ENCODE measurements at regions not wholly inside any gene's neighbourhood (a gene's known extent, or its start where the extent isn't known, plus 50 kb on each side); places are given as distances from the start of the nearest gene placed in this dataset.

DNA sequence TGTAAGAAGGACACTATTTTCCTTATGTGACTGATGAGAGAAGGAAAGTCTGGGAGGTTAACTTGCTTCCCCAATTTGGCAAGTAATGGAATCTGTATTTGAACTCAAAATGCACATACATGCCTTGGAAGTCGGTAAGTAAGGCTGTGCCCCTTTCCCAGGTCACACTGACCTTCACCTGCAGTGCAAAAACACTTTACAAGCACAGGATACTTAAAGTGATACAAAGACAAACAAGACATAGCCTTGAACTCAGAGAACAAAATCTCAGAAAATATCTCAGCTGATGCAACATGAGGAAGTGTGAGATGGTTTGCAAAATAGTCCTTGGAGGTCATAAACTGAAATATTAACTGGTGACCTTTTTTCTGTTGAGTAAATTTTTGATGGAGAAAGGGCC lies 251.1 kb downstream of the RAB38 start:
- 61 to 84% (median 73%) methylated on average over 1 of the region's 1 CpG for WGBS, 4 donors
- H3K27ac ChIP-seq, result no peak overlapping the region
- H3K36me3 ChIP-seq, result no peaks in the 10 kb centered on the region
- no peak overlapping the region for H3K4me3 ChIP-seq
- ATAC-seq (no peak), DNase-seq (no peak)
- no peak for TF ChIP-seq POLR2A (IDR thresholded peaks at IDR 0.05)
- TF ChIP-seq, protein P1, sequence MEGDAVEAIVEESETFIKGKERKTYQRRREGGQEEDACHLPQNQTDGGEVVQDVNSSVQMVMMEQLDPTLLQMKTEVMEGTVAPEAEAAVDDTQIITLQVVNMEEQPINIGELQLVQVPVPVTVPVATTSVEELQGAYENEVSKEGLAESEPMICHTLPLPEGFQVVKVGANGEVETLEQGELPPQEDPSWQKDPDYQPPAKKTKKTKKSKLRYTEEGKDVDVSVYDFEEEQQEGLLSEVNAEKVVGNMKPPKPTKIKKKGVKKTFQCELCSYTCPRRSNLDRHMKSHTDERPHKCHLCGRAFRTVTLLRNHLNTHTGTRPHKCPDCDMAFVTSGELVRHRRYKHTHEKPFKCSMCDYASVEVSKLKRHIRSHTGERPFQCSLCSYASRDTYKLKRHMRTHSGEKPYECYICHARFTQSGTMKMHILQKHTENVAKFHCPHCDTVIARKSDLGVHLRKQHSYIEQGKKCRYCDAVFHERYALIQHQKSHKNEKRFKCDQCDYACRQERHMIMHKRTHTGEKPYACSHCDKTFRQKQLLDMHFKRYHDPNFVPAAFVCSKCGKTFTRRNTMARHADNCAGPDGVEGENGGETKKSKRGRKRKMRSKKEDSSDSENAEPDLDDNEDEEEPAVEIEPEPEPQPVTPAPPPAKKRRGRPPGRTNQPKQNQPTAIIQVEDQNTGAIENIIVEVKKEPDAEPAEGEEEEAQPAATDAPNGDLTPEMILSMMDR (IDR thresholded peaks at IDR 0.05), result no peak
- H3K9me3 ChIP-seq, result no peaks in the 10 kb centered on the region
- H3K4me1 ChIP-seq, result no peaks in the 10 kb centered on the region
- intact Hi-C loops (cut with DNase I), result no loop called here
- H3K27me3 ChIP-seq, result no peaks in the 10 kb centered on the region

DNA sequence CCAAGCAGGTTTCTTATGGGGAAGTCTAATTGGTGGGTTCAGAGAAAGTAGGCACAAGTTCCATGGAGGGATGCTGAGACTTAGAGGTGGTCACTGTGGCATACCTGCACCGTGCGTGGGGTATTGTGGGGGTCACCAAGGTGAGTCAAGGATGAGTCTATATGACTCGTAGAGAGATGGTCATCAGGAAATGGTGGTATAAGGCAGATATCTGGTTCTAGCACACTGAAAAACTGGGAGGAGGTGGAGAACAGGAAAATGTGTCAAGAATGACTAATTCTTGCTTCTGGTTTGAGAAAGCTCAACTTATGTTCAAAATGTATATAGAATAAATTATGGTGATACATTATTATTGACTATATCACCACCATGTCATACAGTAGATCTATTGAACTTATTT lies 258.1 kb downstream of the RAB38 start:
- intact Hi-C loops (cut with DNase I), result no loop called here
- DNase-seq, result no peak
- no peak overlapping the region for H3K4me3 ChIP-seq

DNA sequence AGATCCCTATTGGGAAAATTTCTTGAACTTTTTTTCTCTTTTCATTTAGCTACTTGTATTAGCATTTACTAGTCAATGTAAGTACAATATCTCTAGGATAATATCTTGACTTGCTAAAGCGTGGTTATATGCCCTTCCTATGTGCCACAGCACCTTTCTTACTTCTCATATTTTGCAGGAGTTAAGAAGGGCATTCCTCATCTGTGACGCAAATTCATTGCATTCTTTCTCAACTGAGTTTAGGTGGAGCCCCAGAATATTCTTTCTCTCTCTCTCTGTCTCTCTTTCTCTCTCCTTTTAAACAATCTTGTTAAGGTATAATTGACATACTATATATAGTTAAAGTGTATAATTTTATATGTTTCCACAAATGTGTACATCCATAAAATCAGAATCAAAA lies 266.1 kb downstream of the RAB38 start:
- no peaks in the 10 kb centered on the region for H3K9me3 ChIP-seq
- H3K4me1 ChIP-seq, result no peaks in the 10 kb centered on the region
- H3K27ac ChIP-seq, result no peak overlapping the region
- no peak for ATAC-seq
- TF ChIP-seq POLR2A (IDR thresholded peaks at IDR 0.05), result no peak
- TF ChIP-seq, protein P1 (IDR thresholded peaks at IDR 0.05), result no peak
- DNase-seq, result no peak
- H3K27me3 ChIP-seq, result no peaks in the 10 kb centered on the region
- no peak overlapping the region for H3K4me3 ChIP-seq
- 53 to 71% (median 65%) methylated on average over 2 of the region's 2 CpGs for WGBS, 4 donors
- no peaks in the 10 kb centered on the region for H3K36me3 ChIP-seq
- intact Hi-C loops (cut with DNase I), result no loop called here

More for the DNA sequence above, 258.1 kb downstream of the RAB38 start:
- 83 to 94% (median 87%) methylated on average over 3 of the region's 3 CpGs for WGBS, 4 donors
- Histone ChIP-seq H3K27ac (no peak overlapping the region), H3K4me1 (no peaks in the 10 kb centered on the region), H3K9me3 (no peaks in the 10 kb centered on the region), H3K27me3 (peaks cover 0 to 2% (median 0%) of the 10 kb centered on the region in 9 donors), H3K36me3 (no peaks in the 10 kb centered on the region)
- ATAC-seq, result no peak
- TF ChIP-seq, protein P1 (IDR thresholded peaks at IDR 0.05), result no peak
- no peak for TF ChIP-seq POLR2A (IDR thresholded peaks at IDR 0.05)

DNA sequence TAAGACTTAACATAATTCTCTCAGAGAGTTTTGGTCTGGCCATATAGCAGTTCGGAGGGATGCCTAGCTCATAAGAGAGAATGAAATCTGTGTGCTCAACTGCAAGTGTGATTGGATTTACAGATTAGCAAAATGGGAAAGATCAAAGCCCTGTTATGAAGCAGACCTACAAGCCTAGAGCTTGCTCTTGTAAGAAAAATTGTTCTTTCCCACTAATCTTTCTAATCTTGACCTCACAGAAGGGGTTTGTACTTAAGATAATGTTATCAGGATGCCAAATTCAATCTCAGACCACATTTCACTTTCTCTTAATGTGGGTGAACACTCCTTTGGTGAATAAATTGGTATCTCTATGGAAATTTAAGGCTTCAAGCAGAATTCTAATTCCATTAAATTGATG lies 267.2 kb downstream of the RAB38 start:
- Histone ChIP-seq H3K36me3 (no peaks in the 10 kb centered on the region), H3K4me3 (no peak overlapping the region), H3K4me1 (no peaks in the 10 kb centered on the region), H3K27me3 (no peaks in the 10 kb centered on the region), H3K27ac (no peak overlapping the region), H3K9me3 (no peaks in the 10 kb centered on the region)
- DNase-seq (no peak), ATAC-seq (no peak)
- WGBS, 4 donors, result 57 to 79% (median 64%) methylated on average over 1 of the region's 1 CpG
- TF ChIP-seq, protein P1 (IDR thresholded peaks at IDR 0.05), result no peak
- TF ChIP-seq POLR2A (IDR thresholded peaks at IDR 0.05), result no peak
- intact Hi-C loops (cut with DNase I), result no loop called here

Data from heart left ventricle (tissue), 16 donors.